Bronchial epithelial cell (primary cell): ENCODE measurements at regions not wholly inside any gene's neighbourhood (a gene's known extent, or its start where the extent isn't known, plus 50 kb on each side); places are given as distances from the start of the nearest gene placed in this dataset.
A peak's percentile ranks its signal among the peaks of the same experiment; 100 is the strongest.

Source experiments
- DNase-seq: peaks from one replicate; pipeline ENCODE4 v3.0.0-alpha.2; 2010; ENCODE audit warnings: low read depth
- FAIRE-seq: peaks from 2 replicates; lab custom pipeline; 2011; peaks lifted over from hg19 to GRCh38; lab: Jason Lieb, UNC
- H3K27me3 ChIP-seq: 2 replicates; pipeline ENCODE4 v1.5.1; 2011; ENCODE audit warnings: low read length; ENCODE audit not compliant: control insufficient read depth, insufficient read depth
- H3K36me3 ChIP-seq: 2 replicates; pipeline ENCODE4 v1.5.1; 2011; ENCODE audit warnings: low read length; ENCODE audit not compliant: control insufficient read depth, insufficient read depth
- H3K4me3 ChIP-seq: 2 replicates; pipeline ENCODE4 v1.5.1; 2011; ENCODE audit warnings: mild to moderate bottlenecking, low read depth, low read length, control low read depth
- CTCF ChIP-seq: IDR thresholded peaks from 2 replicates; pipeline ENCODE4 v1.5.1; 2011; ENCODE audit warnings: mild to moderate bottlenecking, moderate library complexity, low read length, control low read depth, inconsistent platforms; ENCODE audit not compliant: insufficient read depth, severe bottlenecking

- no peaks in the 10 kb centered on the region for H3K36me3 ChIP-seq
- FAIRE-seq (no peak), DNase-seq (peak; percentile 40)
- TF ChIP-seq CTCF: no peak
- no peaks in the 10 kb centered on the region for H3K27me3 ChIP-seq
- H3K4me3 ChIP-seq: no peak overlapping the region
Observed at GRCh38 chr4:149886786-149887490, 71.3 kb upstream of the IQCM start.

GRCh38 chr4:149889991-149890390, 74.3 kb upstream of the IQCM start:
- DNase-seq (no peak), FAIRE-seq (no peak)
- no peak for TF ChIP-seq CTCF
- H3K27me3 ChIP-seq: no peaks in the 10 kb centered on the region
- H3K4me3 ChIP-seq: no peak overlapping the region
- no peaks in the 10 kb centered on the region for H3K36me3 ChIP-seq

- no peaks in the 10 kb centered on the region for H3K27me3 ChIP-seq
- DNase-seq: no peak
- TF ChIP-seq CTCF: no peak
- FAIRE-seq: no peak
- no peak overlapping the region for H3K4me3 ChIP-seq
- H3K36me3 ChIP-seq: no peaks in the 10 kb centered on the region
Observed at GRCh38 chr4:149890531-149890930, 74.9 kb upstream of the IQCM start.

GRCh38 chr4:149891426-149891825, 75.8 kb upstream of the IQCM start:
- Histone ChIP-seq H3K27me3 (no peaks in the 10 kb centered on the region), H3K36me3 (no peaks in the 10 kb centered on the region), H3K4me3 (no peak overlapping the region)
- no peak for DNase-seq
- TF ChIP-seq CTCF: no peak
- FAIRE-seq: no peak

GRCh38 chr4:149896432-149896831, 80.8 kb upstream of the IQCM start:
- peak; percentile 34 for DNase-seq
- Histone ChIP-seq H3K36me3 (no peaks in the 10 kb centered on the region), H3K27me3 (no peaks in the 10 kb centered on the region), H3K4me3 (no peak overlapping the region)
- no peak for FAIRE-seq
- peak; percentile 66 for TF ChIP-seq CTCF

- Histone ChIP-seq H3K4me3 (no peak overlapping the region), H3K36me3 (no peaks in the 10 kb centered on the region), H3K27me3 (no peaks in the 10 kb centered on the region)
- peak; percentile 26 for TF ChIP-seq CTCF
- FAIRE-seq: no peak
- DNase-seq: peak; percentile 52
Observed at GRCh38 chr4:149897783-149898182, 82.1 kb upstream of the IQCM start.
